ENCODE measurements at regions not wholly inside any gene's neighbourhood (a gene's known extent, or its start where the extent isn't known, plus 50 kb on each side); places are given as distances from the start of the nearest gene placed in this dataset.
A peak's percentile ranks its signal among the peaks of the same experiment; 100 is the strongest.

- DNase-seq (ENCODE audit: extremely low spot score), result peak; percentile 82
- intact Hi-C loops (cut with DNase I), result no loop called here
These were observed 545.8 kb upstream of the AUTS2 start for GRCh38 chr7:69052447-69052846.

GRCh38 chr7:69060516-69060915 lies 537.8 kb upstream of the AUTS2 start:
- no peak for DNase-seq (ENCODE audit: extremely low spot score)
- intact Hi-C loops (cut with DNase I), result no loop called here
- no peaks in the 10 kb centered on the region for H3K27me3 ChIP-seq
- H3K27ac ChIP-seq (replicated peaks in 1 of 4), result no peak overlapping the region
- no peak overlapping the region for H3K4me3 ChIP-seq
- TF ChIP-seq POLR2AphosphoS5 (IDR thresholded peaks at IDR 0.05) (no peak), EP300 (IDR thresholded peaks at IDR 0.05) (no peak), POLR2A (IDR thresholded peaks at IDR 0.05; ENCODE audit: low read depth) (no peak), CTCF (IDR thresholded peaks at IDR 0.05) (no peak)
- peaks cover 0 to 10% (median 6%) of the 10 kb centered on the region in 4 donors for H3K9me3 ChIP-seq
- H3K4me1 ChIP-seq, result no peaks in the 10 kb centered on the region
- no peaks in the 10 kb centered on the region for H3K36me3 ChIP-seq
- 61% methylated on average over 3 of the region's 3 CpGs for WGBS

More at GRCh38 chr7:69052447-69052846, 545.8 kb upstream of the AUTS2 start:
- Histone ChIP-seq H3K4me3 (no peak overlapping the region), H3K4me1 (no peaks in the 10 kb centered on the region), H3K27ac (replicated peaks in 1 of 4) (no peak overlapping the region), H3K36me3 (no peaks in the 10 kb centered on the region), H3K27me3 (no peaks in the 10 kb centered on the region), H3K9me3 (peaks cover 0 to 3% (median 0%) of the 10 kb centered on the region in 4 donors)
- TF ChIP-seq EP300 (IDR thresholded peaks at IDR 0.05) (no peak), CTCF (IDR thresholded peaks at IDR 0.05) (no peak), POLR2A (IDR thresholded peaks at IDR 0.05; ENCODE audit: low read depth) (no peak), POLR2AphosphoS5 (IDR thresholded peaks at IDR 0.05) (no peak)
- 98% methylated on average over 4 of the region's 4 CpGs for WGBS

DNA sequence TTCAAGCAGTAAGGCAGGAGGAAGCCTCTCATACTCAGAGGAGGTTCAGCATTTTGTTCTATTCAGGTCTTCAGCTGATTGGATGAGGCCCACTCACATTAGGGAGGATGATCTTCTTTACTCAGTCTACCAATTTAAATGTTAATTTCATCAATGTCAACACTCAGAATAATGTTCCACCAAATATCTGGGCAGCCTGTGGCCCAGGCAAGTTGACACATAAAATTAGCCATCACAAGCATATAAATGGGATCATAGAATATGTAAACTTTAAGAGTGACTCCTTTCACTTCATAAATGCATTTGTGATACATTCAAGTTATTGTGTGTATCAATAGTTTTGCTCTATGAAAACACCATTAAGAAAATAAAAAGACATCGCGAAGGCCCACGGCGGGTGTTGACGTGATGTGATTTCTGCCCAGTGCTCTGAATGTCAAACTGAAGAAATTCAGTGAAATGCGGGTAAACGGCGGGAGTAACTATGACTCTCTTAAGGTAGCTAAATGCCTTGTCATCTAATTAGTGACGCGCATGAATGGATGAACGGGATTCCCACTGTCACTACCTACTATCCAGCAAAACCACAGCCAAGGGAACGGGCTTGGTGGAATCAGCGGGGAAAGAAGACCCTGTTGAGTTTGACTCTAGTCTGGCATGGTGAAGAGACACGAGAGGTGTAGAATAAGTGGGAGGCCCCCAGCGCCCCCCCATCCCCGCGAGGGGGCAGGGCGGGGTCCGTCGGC lies 536.1 kb upstream of the AUTS2 start:
- 93% methylated on average over 20 of the region's 20 CpGs for WGBS
- no peak for DNase-seq (ENCODE audit: extremely low spot score)
- H3K36me3 ChIP-seq, result no peaks in the 10 kb centered on the region
- TF ChIP-seq CTCF (IDR thresholded peaks at IDR 0.05), result no peak
- TF ChIP-seq EP300 (IDR thresholded peaks at IDR 0.05), result no peak
- TF ChIP-seq POLR2AphosphoS5 (IDR thresholded peaks at IDR 0.05), result no peak
- no peak for TF ChIP-seq POLR2A (IDR thresholded peaks at IDR 0.05; ENCODE audit: low read depth)
- no peaks in the 10 kb centered on the region for H3K4me1 ChIP-seq
- intact Hi-C loops (cut with DNase I), result no loop called here
- peaks cover 0 to 14% (median 7%) of the 10 kb centered on the region in 4 donors for H3K9me3 ChIP-seq
- no peaks in the 10 kb centered on the region for H3K27me3 ChIP-seq
- no peak overlapping the region for H3K4me3 ChIP-seq
- H3K27ac ChIP-seq (replicated peaks in 1 of 4), result no peak overlapping the region

DNA sequence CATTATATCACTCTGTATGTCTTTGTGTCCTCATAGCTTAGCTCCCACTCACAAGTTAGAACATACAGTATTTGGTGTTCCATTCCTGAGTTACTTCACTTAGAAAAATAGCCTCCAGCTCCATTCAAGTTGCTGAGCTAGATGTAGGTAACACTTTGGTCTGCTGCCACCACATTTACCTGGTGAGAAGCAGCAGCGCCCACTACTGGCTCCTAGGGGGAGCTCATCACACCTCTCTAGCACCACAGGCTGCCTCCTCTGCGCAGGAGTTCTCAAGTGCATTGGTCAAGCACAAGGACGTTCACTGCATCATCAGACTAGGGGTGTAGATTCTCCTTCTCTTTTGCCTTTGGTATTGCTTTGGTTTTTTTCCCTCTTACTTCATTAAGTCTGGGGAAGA lies 530.9 kb upstream of the AUTS2 start:
- WGBS, result 52% methylated on average over 3 of the region's 3 CpGs
- H3K4me1 ChIP-seq, result no peaks in the 10 kb centered on the region

More for the DNA sequence above, 530.9 kb upstream of the AUTS2 start:
- no peaks in the 10 kb centered on the region for H3K27me3 ChIP-seq
- intact Hi-C loops (cut with DNase I), result no loop called here
- no peak overlapping the region for H3K4me3 ChIP-seq
- peaks cover 0 to 22% (median 4%) of the 10 kb centered on the region in 4 donors for H3K9me3 ChIP-seq
- no peak overlapping the region for H3K27ac ChIP-seq (replicated peaks in 1 of 4)
- TF ChIP-seq POLR2A (IDR thresholded peaks at IDR 0.05; ENCODE audit: low read depth), result no peak
- TF ChIP-seq EP300 (IDR thresholded peaks at IDR 0.05), result no peak
- TF ChIP-seq CTCF (IDR thresholded peaks at IDR 0.05), result no peak
- TF ChIP-seq POLR2AphosphoS5 (IDR thresholded peaks at IDR 0.05), result no peak
- peak; percentile 10 for DNase-seq (ENCODE audit: extremely low spot score)
- no peaks in the 10 kb centered on the region for H3K36me3 ChIP-seq

All from esophagus muscularis mucosa (tissue), 4 donors.